Right ventricle myocardium superior (tissue), 1 donor: ENCODE measurements at regions not wholly inside any gene's neighbourhood (a gene's known extent, or its start where the extent isn't known, plus 50 kb on each side); places are given as distances from the start of the nearest gene placed in this dataset.
"Not testable (repeated sequence)": the region's sequence is repeated elsewhere in the genome, so short reads cannot be mapped to it uniquely, and the experiment has no call there.

Experiments used
- ATAC-seq: fragments of 200-7000 bp; cut with Tn5 transposase; one replicate; pipeline ENCODE4 v1.9.1; 2020; ENCODE audit warnings: mild to moderate bottlenecking; ENCODE audit not compliant: poor library complexity
- DNase-seq: peaks from one replicate; pipeline ENCODE4 v3.0.0-alpha.2; 2020
- intact Hi-C: fragments of 100-400 bp; cut with DNase I; formaldehyde crosslinking; loops from one replicate; pipeline ENCODE4 v1.11.2; 2022
- donor health status: DM: no; HTN: yes; CAD: no; lungs with severe emphysema.

GRCh38 chr6:113723182-113723581, 134.0 kb upstream of the MARCKS start:
- ATAC-seq, result peak; percentile 29

GRCh38 chr6:113724927-113725326, 132.2 kb upstream of the MARCKS start:
- intact Hi-C loops, ATAC-seq, DNase-seq: not testable (repeated sequence)

More at GRCh38 chr6:113723182-113723581, 134.0 kb upstream of the MARCKS start:
- intact Hi-C loops, result no loop called here
- no peak for DNase-seq

GRCh38 chr6:113731541-113731940, 125.6 kb upstream of the MARCKS start:
- ATAC-seq (no peak), DNase-seq (no peak)
- intact Hi-C loops, result no loop called here

GRCh38 chr6:113732384-113732966, 124.7 kb upstream of the MARCKS start:
- intact Hi-C loops, result no loop called here
- DNase-seq, result no peak
- ATAC-seq, result peak; percentile 94

- no peak for DNase-seq
- ATAC-seq, result no peak
- intact Hi-C loops, result no loop called here
Measured at GRCh38 chr6:113733381-113733780, 123.8 kb upstream of the MARCKS start.

- intact Hi-C loops, result no loop called here
- ATAC-seq, result peak; percentile 34
Measured at GRCh38 chr6:113734982-113735381, 122.2 kb upstream of the MARCKS start.

GRCh38 chr6:113735491-113735890, 121.7 kb upstream of the MARCKS start:
- DNase-seq (no peak), ATAC-seq (no peak)
- intact Hi-C loops, result no loop called here

More at GRCh38 chr6:113734982-113735381, 122.2 kb upstream of the MARCKS start:
- DNase-seq, result no peak

GRCh38 chr6:113736978-113737377, 120.2 kb upstream of the MARCKS start:
- intact Hi-C loops, result no loop called here
- ATAC-seq, result no peak
- DNase-seq, result no peak

- ATAC-seq (no peak), DNase-seq (no peak)
- intact Hi-C loops, result no loop called here
Measured at GRCh38 chr6:113739041-113739655, 118.0 kb upstream of the MARCKS start.

- intact Hi-C loops, result no loop called here
- no peak for DNase-seq
- no peak for ATAC-seq
Measured at GRCh38 chr6:113741651-113742050, 115.5 kb upstream of the MARCKS start.

- intact Hi-C loops, result no loop called here
- DNase-seq (no peak), ATAC-seq (no peak)
Measured at GRCh38 chr6:113742342-113742741, 114.8 kb upstream of the MARCKS start.

GRCh38 chr6:113744861-113745260, 112.3 kb upstream of the MARCKS start:
- no peak for DNase-seq
- intact Hi-C loops, result no loop called here

GRCh38 chr6:113750151-113750855, 106.8 kb upstream of the MARCKS start:
- intact Hi-C loops, result no loop called here
- DNase-seq (no peak), ATAC-seq (no peak)

More at GRCh38 chr6:113744861-113745260, 112.3 kb upstream of the MARCKS start:
- ATAC-seq, result no peak

- ATAC-seq (no peak), DNase-seq (no peak)
- intact Hi-C loops, result no loop called here
Measured at GRCh38 chr6:113754291-113754690, 102.9 kb upstream of the MARCKS start.

- intact Hi-C loops, result no loop called here
- ATAC-seq (no peak), DNase-seq (no peak)
Measured at GRCh38 chr6:113755449-113756289, 101.5 kb upstream of the MARCKS start.

- intact Hi-C loops, result no loop called here
- ATAC-seq, result no peak
- no peak for DNase-seq
Measured at GRCh38 chr6:113756290-113756665, 100.9 kb upstream of the MARCKS start.

- no peak for ATAC-seq
- intact Hi-C loops, result no loop called here
- DNase-seq, result no peak
Measured at GRCh38 chr6:113758214-113758613, 98.9 kb upstream of the MARCKS start.

- ATAC-seq, result peak; percentile 72
- intact Hi-C loops, result no loop called here
- no peak for DNase-seq
Measured at GRCh38 chr6:113758826-113759574, 98.1 kb upstream of the MARCKS start.

GRCh38 chr6:113762641-113763040, 94.5 kb upstream of the MARCKS start:
- no peak for DNase-seq
- ATAC-seq, result peak; percentile 20
- intact Hi-C loops, result no loop called here
